Kasumi-1 (cell line): ENCODE measurements at regions not wholly inside any gene's neighbourhood (a gene's known extent, or its start where the extent isn't known, plus 50 kb on each side); places are given as distances from the start of the nearest gene placed in this dataset.
"Not testable (repeated sequence)": the region's sequence is repeated elsewhere in the genome, so short reads cannot be mapped to it uniquely, and the experiment has no call there.

Source experiments
- DNase-seq, 2 experiments: peaks; one replicate each; lab custom pipeline; 2025; lab: John Stamatoyannopoulos, UW

GRCh38 chr9:75775966-75776691 is 114.3 kb upstream of the PCSK5 start:
- no peak for DNase-seq

DNA sequence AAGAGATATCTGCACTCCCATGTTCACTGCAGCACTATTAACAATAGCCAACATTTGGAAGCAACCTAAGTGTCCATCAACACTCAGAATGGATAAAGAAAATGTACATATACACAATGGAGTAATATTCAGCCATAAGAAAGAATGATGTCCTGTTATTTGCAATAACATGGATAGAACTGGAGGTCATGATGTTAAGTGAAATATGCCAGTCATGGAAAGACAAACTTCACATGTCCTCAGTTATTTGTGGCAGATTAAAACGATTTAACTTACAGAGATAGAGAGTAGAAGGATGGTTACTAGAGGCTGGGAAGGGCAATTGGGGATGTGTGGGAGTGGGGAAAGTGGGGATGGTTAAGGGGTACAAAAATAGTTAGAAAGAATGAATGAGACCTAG is 110.3 kb upstream of the PCSK5 start:
- no peak for DNase-seq

- DNase-seq: no peak
Measured at GRCh38 chr9:75788006-75788634, 102.4 kb upstream of the PCSK5 start.

DNA sequence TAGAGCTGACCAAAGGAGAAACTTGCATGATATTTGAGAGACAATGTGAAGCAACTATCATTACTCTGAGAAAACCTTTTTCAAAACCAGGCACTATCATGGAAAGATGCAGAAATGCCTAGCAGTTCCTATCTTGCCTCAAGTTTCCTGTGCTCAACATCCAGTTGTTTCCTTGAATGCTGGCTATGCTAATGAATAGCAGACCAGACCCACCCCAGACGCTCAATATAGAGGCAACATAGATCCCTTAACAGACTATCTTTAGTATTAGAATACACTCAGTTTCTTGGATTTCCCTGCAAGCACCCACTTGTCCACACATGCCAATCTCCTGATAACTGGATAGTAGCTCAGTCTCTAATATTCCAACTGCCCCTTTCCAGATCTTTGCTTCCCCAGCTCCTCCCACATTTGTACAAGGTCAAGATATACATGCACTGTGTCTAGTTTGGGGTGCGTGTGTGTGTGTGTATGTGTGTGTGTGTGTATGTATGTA is 93.3 kb upstream of the PCSK5 start:
- DNase-seq: no peak

- peak in 1 of 2 experiments; percentile 7 for DNase-seq
Measured at GRCh38 chr9:75798505-75798904, 92.0 kb upstream of the PCSK5 start.

- DNase-seq: no peak
Measured at GRCh38 chr9:75803130-75803529, 87.3 kb upstream of the PCSK5 start.

GRCh38 chr9:75810063-75810462 is 80.4 kb upstream of the PCSK5 start:
- DNase-seq: no peak

DNA sequence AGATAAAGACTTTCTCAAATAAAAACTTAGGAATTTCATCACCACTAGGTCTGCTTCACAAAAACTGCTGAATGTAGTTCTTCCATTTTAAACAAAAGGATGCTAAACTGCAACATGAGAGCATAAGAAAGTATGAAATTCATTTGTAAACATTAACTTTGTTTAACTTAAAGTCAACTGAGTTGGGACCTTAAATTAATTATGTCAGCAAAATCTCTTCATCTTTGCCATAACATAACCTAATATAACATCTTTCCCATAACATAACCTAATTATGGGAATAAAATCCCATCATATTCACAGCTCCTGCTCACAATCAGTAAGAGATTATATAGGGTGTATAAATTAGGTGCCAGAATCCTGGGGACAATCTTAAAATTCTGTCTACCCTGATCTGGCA is 78.8 kb upstream of the PCSK5 start:
- no peak for DNase-seq

DNA sequence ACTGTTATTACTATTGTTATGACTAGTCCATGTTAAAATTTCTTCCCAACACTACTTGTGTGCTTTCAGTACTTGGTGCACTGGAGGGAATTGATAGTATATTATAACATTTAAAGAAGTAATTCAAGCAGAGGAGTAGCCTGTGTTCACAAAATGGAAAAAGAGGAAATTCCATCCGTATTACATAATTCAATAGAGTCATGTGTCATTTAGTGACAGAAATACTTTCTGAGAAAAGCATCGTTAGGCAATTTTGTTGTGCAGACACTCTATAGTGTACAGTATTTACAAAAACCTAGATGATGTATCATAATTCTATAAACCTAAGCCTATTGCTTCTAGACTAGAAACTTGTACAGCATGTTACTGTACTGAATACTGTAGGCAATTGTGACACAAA is 78.3 kb upstream of the PCSK5 start:
- peak; percentile 25 to 27 for DNase-seq

DNA sequence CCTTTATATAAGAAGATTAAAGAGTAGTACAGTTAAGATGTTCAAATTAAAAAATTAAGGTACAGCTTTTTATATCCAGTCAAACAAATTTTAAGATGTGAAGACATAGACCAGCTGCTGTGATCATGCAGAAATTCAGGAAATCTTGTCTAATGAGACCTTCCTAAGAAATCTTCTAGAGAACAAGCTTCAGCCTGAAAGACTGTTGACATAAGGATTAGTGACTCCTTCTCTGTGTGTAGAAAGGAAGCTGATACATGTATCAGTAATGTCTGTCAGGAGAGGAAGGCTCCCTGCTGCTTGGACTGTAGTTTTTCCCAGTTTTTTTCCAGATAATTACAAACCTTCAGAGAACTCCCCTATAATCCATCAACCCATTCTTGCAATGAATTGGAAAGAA is 75.8 kb upstream of the PCSK5 start:
- DNase-seq: no peak

GRCh38 chr9:75820471-75821115 is 69.9 kb upstream of the PCSK5 start:
- DNase-seq: not testable (repeated sequence)

DNA sequence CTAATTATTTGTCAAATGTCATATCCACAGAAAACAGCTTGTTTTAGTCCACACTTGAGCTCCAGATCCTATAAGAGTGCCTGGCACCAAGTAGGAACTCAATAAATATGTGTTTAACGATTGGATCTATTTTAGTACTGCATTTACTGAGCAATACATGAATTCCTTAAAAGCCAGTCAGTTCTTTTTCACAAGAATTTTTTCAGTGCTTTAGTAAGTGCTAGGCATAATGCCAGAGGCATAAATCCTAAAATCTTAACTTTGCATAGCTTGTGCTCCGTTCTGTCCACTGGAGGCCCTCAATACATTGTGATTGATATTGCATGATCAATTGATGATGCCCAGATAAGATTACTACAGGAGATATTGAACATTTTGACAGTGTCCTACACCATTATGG is 67.3 kb upstream of the PCSK5 start:
- DNase-seq: no peak

GRCh38 chr9:75824816-75825568 is 65.5 kb upstream of the PCSK5 start:
- DNase-seq: no peak

DNA sequence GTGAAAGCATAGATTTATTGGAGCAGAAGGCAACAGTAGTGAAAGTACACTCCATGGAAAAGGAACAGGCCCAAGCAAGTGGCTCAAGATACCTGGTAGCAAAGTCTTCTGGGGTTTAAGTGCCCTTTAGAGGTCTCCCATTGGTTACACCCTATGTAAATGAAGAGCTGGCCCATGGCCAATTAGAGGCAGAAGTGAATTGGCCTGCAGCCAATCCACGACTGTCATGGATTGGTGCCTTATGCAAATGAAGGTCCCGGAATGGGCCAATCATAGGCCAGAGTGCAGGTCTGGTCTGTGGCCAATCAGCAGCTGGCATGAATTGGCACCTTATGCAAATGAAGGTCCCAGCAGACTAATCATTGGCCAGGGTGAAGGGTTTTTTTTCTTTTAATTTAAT is 64.2 kb upstream of the PCSK5 start:
- no peak for DNase-seq

- DNase-seq: no peak
Measured at GRCh38 chr9:75830303-75830702, 60.2 kb upstream of the PCSK5 start.

- DNase-seq: no peak
Measured at GRCh38 chr9:75833778-75834177, 56.7 kb upstream of the PCSK5 start.

- DNase-seq: no peak
Measured at GRCh38 chr9:75834878-75835277, 55.6 kb upstream of the PCSK5 start.
